ENCODE measurements at regions not wholly inside any gene's neighbourhood (a gene's known extent, or its start where the extent isn't known, plus 50 kb on each side); places are given as distances from the start of the nearest gene placed in this dataset.

GRCh38 chr6:33952016-33952415 is 148.2 kb upstream of the MLN start:
- ATAC-seq (no peak), DNase-seq (no peak)
- intact Hi-C loops (cut with micrococcal nuclease): no loop called here
- CTCF ChIA-PET: interaction anchor here (1.4 kb wide), 1 partner anchor 76 kb away, joined by 3 read pairs; no protein-coding TSS in a partner anchor
- H3K4me3 Mint-ChIP-seq: no peak overlapping the region
- H3K27me3 Mint-ChIP-seq: no peaks in the 10 kb centered on the region
- H3K4me1 Mint-ChIP-seq (ENCODE audit: low read depth): no peaks in the 10 kb centered on the region
- no peaks in the 10 kb centered on the region for H3K9me3 Mint-ChIP-seq
- H3K27ac Mint-ChIP-seq: no peak overlapping the region
- POLR2A ChIA-PET: no interaction called here
- no peak for TF ChIP-seq CTCF (IDR thresholded peaks at IDR 0.05)
- no peaks in the 10 kb centered on the region for H3K36me3 Mint-ChIP-seq (ENCODE audit: low read depth)

- Mint-ChIP-seq H3K27me3 (no peaks in the 10 kb centered on the region), H3K27ac (no peak overlapping the region), H3K9me3 (no peaks in the 10 kb centered on the region), H3K36me3 (ENCODE audit: low read depth) (no peaks in the 10 kb centered on the region), H3K4me1 (ENCODE audit: low read depth) (no peaks in the 10 kb centered on the region), H3K4me3 (no peak overlapping the region)
- no peak for ATAC-seq
- CTCF ChIA-PET: interaction anchor here (1.4 kb wide), 1 partner anchor 77 kb away, joined by 3 read pairs; no protein-coding TSS in a partner anchor
- intact Hi-C loops (cut with micrococcal nuclease): no loop called here
- POLR2A ChIA-PET: interaction anchor here (0.7 kb wide), 1 partner anchor 14 kb away, joined by 3 read pairs; no protein-coding TSS in a partner anchor
- TF ChIP-seq CTCF (IDR thresholded peaks at IDR 0.05): no peak
- no peak for DNase-seq
These were observed 147.4 kb upstream of the MLN start for GRCh38 chr6:33950891-33951889.

GRCh38 chr6:33950472-33950881 is 146.7 kb upstream of the MLN start:
- intact Hi-C loops (cut with micrococcal nuclease): no loop called here
- ChIA-PET CTCF (interaction anchor here (1.4 kb wide), 1 partner anchor 77 kb away, joined by 3 read pairs; no protein-coding TSS in a partner anchor), POLR2A (no interaction called here)
- no peak overlapping the region for H3K27ac Mint-ChIP-seq
- H3K36me3 Mint-ChIP-seq (ENCODE audit: low read depth): no peaks in the 10 kb centered on the region
- no peak overlapping the region for H3K4me3 Mint-ChIP-seq
- TF ChIP-seq CTCF (IDR thresholded peaks at IDR 0.05): no peak
- H3K9me3 Mint-ChIP-seq: no peaks in the 10 kb centered on the region
- no peak for DNase-seq
- H3K27me3 Mint-ChIP-seq: no peaks in the 10 kb centered on the region
- H3K4me1 Mint-ChIP-seq (ENCODE audit: low read depth): no peaks in the 10 kb centered on the region
- no peak for ATAC-seq

GRCh38 chr6:33949877-33950435 is 146.2 kb upstream of the MLN start:
- no peak for DNase-seq
- ChIA-PET POLR2A (interaction anchor here (0.6 kb wide), 1 partner anchor 90 kb away, joined by 3 read pairs; no protein-coding TSS in a partner anchor), CTCF (interaction anchor here (0.6 to 0.8 kb wide), 2 partner anchors 206 to 530 kb away, joined by 3 read pairs; no protein-coding TSS in a partner anchor)
- Mint-ChIP-seq H3K4me1 (ENCODE audit: low read depth) (no peaks in the 10 kb centered on the region), H3K27me3 (no peaks in the 10 kb centered on the region), H3K27ac (no peak overlapping the region), H3K36me3 (ENCODE audit: low read depth) (no peaks in the 10 kb centered on the region), H3K9me3 (no peaks in the 10 kb centered on the region), H3K4me3 (no peak overlapping the region)
- no peak for ATAC-seq
- intact Hi-C loops (cut with micrococcal nuclease): no loop called here
- TF ChIP-seq CTCF (IDR thresholded peaks at IDR 0.05): no peak

- H3K9me3 Mint-ChIP-seq: no peaks in the 10 kb centered on the region
- no peaks in the 10 kb centered on the region for H3K4me1 Mint-ChIP-seq (ENCODE audit: low read depth)
- no peak overlapping the region for H3K27ac Mint-ChIP-seq
These were observed 145.3 kb upstream of the MLN start for GRCh38 chr6:33949111-33949510.

More at GRCh38 chr6:33949111-33949510, 145.3 kb upstream of the MLN start:
- Mint-ChIP-seq H3K4me3 (no peak overlapping the region), H3K36me3 (ENCODE audit: low read depth) (no peaks in the 10 kb centered on the region), H3K27me3 (no peaks in the 10 kb centered on the region)
- ATAC-seq: no peak
- intact Hi-C loops (cut with micrococcal nuclease): no loop called here
- TF ChIP-seq CTCF (IDR thresholded peaks at IDR 0.05): no peak
- no peak for DNase-seq
- CTCF ChIA-PET: interaction anchor here (0.8 kb wide), 1 partner anchor 205 kb away, joined by 3 read pairs; no protein-coding TSS in a partner anchor
- POLR2A ChIA-PET: no interaction called here
